ENCODE measurements at regions not wholly inside any gene's neighbourhood (a gene's known extent, or its start where the extent isn't known, plus 50 kb on each side); places are given as distances from the start of the nearest gene placed in this dataset.

DNA sequence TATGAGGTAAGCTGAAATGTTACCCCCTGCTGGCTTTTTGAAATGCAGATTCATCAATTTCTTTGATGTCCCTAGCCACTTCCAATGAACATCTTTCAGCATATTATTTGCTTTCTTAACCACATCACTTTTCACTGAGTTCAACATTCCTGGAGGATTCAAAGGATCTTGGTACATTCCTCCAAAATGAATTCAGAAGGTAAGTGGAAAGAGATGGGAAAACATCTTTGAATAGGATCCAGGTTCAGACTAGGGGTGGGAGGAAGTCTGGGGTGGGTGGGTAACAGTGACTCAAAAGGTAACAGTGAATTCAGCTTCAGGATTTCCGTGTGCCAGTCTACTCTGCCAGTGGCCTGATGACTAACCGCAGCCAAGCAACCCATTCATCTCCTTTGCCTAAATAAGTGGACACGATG is 180.7 kb downstream of the ZC3H11B start:
- TF ChIP-seq, protein P1, sequence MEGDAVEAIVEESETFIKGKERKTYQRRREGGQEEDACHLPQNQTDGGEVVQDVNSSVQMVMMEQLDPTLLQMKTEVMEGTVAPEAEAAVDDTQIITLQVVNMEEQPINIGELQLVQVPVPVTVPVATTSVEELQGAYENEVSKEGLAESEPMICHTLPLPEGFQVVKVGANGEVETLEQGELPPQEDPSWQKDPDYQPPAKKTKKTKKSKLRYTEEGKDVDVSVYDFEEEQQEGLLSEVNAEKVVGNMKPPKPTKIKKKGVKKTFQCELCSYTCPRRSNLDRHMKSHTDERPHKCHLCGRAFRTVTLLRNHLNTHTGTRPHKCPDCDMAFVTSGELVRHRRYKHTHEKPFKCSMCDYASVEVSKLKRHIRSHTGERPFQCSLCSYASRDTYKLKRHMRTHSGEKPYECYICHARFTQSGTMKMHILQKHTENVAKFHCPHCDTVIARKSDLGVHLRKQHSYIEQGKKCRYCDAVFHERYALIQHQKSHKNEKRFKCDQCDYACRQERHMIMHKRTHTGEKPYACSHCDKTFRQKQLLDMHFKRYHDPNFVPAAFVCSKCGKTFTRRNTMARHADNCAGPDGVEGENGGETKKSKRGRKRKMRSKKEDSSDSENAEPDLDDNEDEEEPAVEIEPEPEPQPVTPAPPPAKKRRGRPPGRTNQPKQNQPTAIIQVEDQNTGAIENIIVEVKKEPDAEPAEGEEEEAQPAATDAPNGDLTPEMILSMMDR (IDR thresholded peaks at IDR 0.05): no peak
- no peak for TF ChIP-seq POLR2AphosphoS5 (IDR thresholded peaks at IDR 0.05)

Measured in sigmoid colon (tissue), 4 donors.